ENCODE measurements at regions not wholly inside any gene's neighbourhood (a gene's known extent, or its start where the extent isn't known, plus 50 kb on each side); places are given as distances from the start of the nearest gene placed in this dataset.

- no peak for TF ChIP-seq EZH2 (IDR thresholded peaks at IDR 0.05; ENCODE audit: low read length, missing control alignments)
- TF ChIP-seq CTCF (conservative IDR thresholded peaks at IDR 0.05 in 1 of 2, IDR thresholded peaks at IDR 0.05 in 1 of 2; ENCODE audit: low read depth in 1 of 2, low read length in 2 of 2), result no peak
Observed at GRCh38 chr4:17301869-17302268, 210.0 kb downstream of the QDPR start.
